ENCODE measurements at regions not wholly inside any gene's neighbourhood (a gene's known extent, or its start where the extent isn't known, plus 50 kb on each side); places are given as distances from the start of the nearest gene placed in this dataset.

DNA sequence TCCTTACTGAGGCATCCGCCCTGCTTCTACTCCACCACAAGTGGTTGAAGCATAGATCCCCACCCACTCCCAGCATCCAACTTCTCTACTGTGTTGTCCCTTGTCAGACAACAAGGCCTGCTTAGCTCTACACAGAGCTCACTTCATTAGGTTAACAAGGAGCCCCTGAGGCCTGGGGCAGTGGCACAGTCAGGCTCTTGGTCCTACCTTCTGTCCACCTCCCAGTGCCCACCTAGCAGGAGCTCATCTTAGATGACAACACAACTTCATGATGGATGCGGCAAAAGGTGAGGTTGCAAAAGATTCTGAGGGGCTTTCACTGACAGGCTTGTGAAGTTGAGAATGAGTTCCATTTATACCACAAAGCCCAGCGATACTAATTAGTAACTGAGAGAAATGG lies 432.0 kb upstream of the CDH5 start:
- Histone ChIP-seq H3K9me3 (ENCODE audit: low read length) (peaks cover 15% of the 10 kb centered on the region), H3K9ac (ENCODE audit: insufficient read depth, low read depth, low read length) (no peak overlapping the region), H3K36me3 (replicated peaks in 1 of 2; ENCODE audit: control insufficient read depth in 1 of 2, insufficient read depth in 2 of 2, low read length in 2 of 2) (no peaks in the 10 kb centered on the region), H3K27me3 (ENCODE audit: control insufficient read depth in 1 of 2, insufficient read depth in 2 of 2, low read length in 2 of 2) (no peaks in the 10 kb centered on the region; a peak in 1 of 5 replicates), H3K79me2 (ENCODE audit: insufficient read depth, low read length) (no peaks in the 10 kb centered on the region), H3K4me3 (replicated peaks in 1 of 3; ENCODE audit: insufficient read depth in 1 of 3, low read depth in 2 of 3, low read length in 3 of 3) (no peak overlapping the region), H3K4me1 (ENCODE audit: insufficient read depth, low read length) (no peaks in the 10 kb centered on the region), H3K27ac (ENCODE audit: extremely low read length, insufficient read depth, low read length) (no peak overlapping the region), H4K20me1 (ENCODE audit: insufficient read depth, low read length) (no peaks in the 10 kb centered on the region), H3K4me2 (ENCODE audit: low read depth, low read length) (no peak overlapping the region), H2AFZ (ENCODE audit: low read length) (no peak overlapping the region)
- ChIA-PET POLR2A (no interaction called here), CTCF (ENCODE audit: low intra/inter-chr PET ratio, low total read pairs) (no interaction called here)
- in situ Hi-C loops (cut with HindIII; ENCODE audit: extremely low pct_ligation_motif_present, low pct_unique_long_range_greater_than_20kb) (no loop called here), intact Hi-C loops (cut with micrococcal nuclease; ENCODE audit: unreplicated experiment) (no loop called here)
- TF ChIP-seq CBX2 (IDR thresholded peaks at IDR 0.05; ENCODE audit: low read depth, low read length) = no peak
- TF ChIP-seq CBX2 (CRISPR knock-in tag; IDR thresholded peaks at IDR 0.05; ENCODE audit: low read depth) = no peak
- no peak for TF ChIP-seq KAT2B (IDR thresholded peaks at IDR 0.05; ENCODE audit: borderline replicate concordance, low read depth, low read length)
- no peak for TF ChIP-seq ZNF569 (CRISPR knock-in tag; IDR thresholded peaks at IDR 0.05; ENCODE audit: borderline replicate concordance)
- TF ChIP-seq, protein P1, sequence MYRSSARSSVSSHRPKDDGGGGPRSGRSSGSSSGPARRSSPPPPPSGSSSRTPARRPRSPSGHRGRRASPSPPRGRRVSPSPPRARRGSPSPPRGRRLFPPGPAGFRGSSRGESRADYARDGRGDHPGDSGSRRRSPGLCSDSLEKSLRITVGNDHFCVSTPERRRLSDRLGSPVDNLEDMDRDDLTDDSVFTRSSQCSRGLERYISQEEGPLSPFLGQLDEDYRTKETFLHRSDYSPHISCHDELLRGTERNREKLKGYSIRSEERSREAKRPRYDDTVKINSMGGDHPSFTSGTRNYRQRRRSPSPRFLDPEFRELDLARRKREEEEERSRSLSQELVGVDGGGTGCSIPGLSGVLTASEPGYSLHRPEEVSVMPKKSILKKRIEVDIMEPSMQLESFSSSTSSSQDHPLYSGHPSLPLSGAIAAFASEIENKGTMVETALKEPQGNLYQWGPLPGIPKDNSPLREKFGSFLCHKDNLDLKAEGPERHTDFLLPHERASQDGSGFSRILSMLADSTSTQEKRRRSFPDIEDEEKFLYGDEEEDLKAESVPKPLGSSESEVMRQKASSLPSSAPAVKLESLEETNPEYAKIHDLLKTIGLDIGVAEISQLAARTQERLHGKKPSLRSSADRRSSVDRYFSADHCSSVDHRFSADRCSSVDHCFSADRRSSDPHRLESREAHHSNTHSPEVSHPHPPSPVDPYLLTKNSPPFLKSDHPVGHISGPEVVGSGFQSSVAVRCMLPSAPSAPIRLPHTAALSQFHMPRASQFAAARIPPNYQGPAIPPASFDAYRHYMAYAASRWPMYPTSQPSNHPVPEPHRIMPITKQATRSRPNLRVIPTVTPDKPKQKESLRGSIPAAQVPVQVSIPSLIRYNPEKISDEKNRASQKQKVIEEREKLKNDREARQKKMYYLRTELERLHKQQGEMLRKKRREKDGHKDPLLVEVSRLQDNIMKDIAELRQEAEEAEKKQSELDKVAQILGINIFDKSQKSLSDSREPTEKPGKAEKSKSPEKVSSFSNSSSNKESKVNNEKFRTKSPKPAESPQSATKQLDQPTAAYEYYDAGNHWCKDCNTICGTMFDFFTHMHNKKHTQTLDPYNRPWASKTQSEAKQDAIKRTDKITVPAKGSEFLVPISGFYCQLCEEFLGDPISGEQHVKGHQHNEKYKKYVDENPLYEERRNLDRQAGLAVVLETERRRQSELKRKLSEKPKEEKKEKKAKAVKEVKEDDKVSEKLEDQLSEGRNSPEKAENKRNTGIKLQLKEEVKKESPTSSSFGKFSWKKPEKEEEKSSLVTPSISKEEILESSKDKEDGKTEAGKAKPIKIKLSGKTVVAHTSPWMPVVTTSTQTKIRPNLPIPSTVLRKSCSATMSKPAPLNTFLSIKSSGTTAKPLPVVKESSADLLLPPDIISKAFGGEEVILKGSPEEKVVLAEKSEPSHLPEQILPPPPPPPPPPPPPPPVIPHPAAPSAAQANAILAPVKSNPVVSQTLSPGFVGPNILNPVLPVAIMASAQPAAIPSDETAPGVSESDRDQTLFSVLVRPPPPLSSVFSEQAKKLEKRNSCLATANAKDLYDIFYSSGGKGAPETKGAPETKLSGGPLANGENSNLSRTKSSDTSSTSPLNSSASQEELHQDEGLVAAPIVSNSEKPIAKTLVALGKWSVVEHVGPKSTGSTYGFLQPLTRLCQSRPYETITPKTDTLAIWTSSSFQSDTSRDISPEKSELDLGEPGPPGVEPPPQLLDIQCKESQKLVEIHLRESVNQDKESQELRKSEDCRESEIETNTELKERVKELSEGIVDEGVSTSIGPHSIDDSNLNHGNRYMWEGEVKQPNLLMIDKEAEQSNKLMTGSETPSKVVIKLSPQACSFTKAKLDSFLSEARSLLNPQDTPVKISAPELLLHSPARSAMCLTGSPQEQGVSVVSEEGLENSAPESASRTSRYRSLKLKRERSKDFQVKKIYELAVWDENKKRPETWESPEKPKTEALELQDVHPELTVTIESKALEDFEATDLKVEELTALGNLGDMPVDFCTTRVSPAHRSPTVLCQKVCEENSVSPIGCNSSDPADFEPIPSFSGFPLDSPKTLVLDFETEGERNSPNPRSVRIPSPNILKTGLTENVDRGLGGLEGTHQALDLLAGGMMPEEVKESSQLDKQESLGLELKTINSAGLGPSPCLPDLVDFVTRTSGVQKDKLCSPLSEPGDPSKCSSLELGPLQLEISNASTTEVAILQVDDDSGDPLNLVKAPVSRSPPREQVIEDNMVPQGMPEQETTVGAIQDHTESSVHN (CRISPR knock-in tag; IDR thresholded peaks at IDR 0.05) = no peak
- TF ChIP-seq ZNF563 (CRISPR knock-in tag; IDR thresholded peaks at IDR 0.05) = no peak
- TF ChIP-seq, protein P2, sequence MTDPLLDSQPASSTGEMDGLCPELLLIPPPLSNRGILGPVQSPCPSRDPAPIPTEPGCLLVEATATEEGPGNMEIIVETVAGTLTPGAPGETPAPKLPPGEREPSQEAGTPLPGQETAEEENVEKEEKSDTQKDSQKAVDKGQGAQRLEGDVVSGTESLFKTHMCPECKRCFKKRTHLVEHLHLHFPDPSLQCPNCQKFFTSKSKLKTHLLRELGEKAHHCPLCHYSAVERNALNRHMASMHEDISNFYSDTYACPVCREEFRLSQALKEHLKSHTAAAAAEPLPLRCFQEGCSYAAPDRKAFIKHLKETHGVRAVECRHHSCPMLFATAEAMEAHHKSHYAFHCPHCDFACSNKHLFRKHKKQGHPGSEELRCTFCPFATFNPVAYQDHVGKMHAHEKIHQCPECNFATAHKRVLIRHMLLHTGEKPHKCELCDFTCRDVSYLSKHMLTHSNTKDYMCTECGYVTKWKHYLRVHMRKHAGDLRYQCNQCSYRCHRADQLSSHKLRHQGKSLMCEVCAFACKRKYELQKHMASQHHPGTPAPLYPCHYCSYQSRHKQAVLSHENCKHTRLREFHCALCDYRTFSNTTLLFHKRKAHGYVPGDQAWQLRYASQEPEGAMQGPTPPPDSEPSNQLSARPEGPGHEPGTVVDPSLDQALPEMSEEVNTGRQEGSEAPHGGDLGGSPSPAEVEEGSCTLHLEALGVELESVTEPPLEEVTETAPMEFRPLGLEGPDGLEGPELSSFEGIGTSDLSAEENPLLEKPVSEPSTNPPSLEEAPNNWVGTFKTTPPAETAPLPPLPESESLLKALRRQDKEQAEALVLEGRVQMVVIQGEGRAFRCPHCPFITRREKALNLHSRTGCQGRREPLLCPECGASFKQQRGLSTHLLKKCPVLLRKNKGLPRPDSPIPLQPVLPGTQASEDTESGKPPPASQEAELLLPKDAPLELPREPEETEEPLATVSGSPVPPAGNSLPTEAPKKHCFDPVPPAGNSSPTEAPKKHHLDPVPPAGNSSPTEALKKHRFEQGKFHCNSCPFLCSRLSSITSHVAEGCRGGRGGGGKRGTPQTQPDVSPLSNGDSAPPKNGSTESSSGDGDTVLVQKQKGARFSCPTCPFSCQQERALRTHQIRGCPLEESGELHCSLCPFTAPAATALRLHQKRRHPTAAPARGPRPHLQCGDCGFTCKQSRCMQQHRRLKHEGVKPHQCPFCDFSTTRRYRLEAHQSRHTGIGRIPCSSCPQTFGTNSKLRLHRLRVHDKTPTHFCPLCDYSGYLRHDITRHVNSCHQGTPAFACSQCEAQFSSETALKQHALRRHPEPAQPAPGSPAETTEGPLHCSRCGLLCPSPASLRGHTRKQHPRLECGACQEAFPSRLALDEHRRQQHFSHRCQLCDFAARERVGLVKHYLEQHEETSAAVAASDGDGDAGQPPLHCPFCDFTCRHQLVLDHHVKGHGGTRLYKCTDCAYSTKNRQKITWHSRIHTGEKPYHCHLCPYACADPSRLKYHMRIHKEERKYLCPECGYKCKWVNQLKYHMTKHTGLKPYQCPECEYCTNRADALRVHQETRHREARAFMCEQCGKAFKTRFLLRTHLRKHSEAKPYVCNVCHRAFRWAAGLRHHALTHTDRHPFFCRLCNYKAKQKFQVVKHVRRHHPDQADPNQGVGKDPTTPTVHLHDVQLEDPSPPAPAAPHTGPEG (CRISPR knock-in tag; IDR thresholded peaks at IDR 0.05) = no peak
- TF ChIP-seq, protein P3, sequence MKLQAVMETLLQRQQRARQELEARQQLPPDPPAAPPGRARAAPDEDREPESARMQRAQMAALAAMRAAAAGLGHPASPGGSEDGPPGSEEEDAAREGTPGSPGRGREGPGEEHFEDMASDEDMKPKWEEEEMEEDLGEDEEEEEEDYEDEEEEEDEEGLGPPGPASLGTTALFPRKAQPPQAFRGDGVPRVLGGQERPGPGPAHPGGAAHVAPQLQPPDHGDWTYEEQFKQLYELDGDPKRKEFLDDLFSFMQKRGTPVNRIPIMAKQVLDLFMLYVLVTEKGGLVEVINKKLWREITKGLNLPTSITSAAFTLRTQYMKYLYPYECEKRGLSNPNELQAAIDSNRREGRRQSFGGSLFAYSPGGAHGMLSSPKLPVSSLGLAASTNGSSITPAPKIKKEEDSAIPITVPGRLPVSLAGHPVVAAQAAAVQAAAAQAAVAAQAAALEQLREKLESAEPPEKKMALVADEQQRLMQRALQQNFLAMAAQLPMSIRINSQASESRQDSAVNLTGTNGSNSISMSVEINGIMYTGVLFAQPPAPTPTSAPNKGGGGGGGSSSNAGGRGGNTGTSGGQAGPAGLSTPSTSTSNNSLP (IDR thresholded peaks at IDR 0.05; ENCODE audit: low read depth, low read length) = no peak
- no peak for ATAC-seq
- DNase-seq (ENCODE audit: low spot score) = no peak
- no peak for FAIRE-seq
- no TSS peak for BruUV-seq (replicated peaks)
- 53% methylated on average over 3 of the region's 3 CpGs for WGBS (ENCODE audit: low lambda C conversion rate)
